ENCODE measurements at regions not wholly inside any gene's neighbourhood (a gene's known extent, or its start where the extent isn't known, plus 50 kb on each side); places are given as distances from the start of the nearest gene placed in this dataset.

GRCh38 chr2:42849311-42849710, 56.9 kb upstream of the HAAO start:
- DNase-seq: no peak

GRCh38 chr2:42848726-42849290, 56.4 kb upstream of the HAAO start:
- DNase-seq: no peak

- DNase-seq: no peak
Measured at GRCh38 chr2:42848265-42848664, 55.9 kb upstream of the HAAO start.

DNA sequence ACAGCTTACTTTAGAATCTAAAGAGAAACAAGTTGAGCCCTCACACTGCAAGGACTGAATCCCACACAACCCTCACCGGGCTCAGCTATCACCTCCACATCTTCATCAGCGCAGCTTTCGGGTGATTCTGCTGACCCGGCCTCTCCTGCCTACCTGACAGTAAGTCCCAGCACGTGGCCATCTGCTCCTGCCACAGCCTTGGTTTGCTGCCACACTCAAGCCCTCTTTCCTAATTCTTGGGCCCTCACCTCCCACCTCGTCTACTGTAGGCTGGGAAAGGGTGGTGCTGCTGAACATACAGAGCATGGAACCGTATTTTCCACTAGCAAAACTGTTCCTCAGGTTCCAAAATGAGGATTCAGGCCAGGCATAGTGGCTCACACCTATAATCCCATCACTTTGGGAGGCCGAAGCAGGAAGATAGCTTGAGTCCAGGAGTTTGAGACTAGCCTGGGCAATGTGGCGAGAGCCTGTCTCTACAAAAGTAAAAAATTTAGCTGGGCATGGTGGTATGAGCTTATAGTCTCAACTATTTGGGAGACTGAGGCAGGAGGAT, 55.3 kb upstream of the HAAO start:
- DNase-seq: no peak

- no peak for DNase-seq
Measured at GRCh38 chr2:42846932-42847595, 54.7 kb upstream of the HAAO start.

DNA sequence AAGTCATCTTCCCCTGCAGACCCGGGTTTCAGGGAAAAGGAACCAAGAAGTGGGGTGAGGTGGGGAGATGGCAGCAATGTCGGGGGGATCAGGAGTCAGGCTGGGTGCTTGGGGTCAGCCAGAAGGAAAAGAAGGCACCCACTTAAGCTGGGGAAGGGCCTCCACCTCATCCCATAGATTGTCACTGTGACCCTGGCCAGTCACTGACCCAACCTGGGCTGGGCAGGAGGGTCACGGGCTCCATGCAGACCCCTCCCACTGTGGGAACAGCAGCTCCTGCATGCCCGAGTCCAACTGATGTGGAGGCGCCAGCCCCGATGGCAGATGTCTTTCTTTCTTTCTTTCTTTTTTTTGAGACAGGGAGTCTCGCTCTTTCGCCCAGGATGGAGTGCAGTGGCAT, 53.6 kb upstream of the HAAO start:
- DNase-seq: no peak

GRCh38 chr2:42844901-42845821, 52.8 kb upstream of the HAAO start:
- no peak for DNase-seq

GRCh38 chr2:42844366-42844765, 52.0 kb upstream of the HAAO start:
- no peak for DNase-seq

GRCh38 chr2:42843611-42844010, 51.2 kb upstream of the HAAO start:
- DNase-seq: no peak

- DNase-seq: no peak
Measured at GRCh38 chr2:42843131-42843530, 50.7 kb upstream of the HAAO start.

GRCh38 chr2:42842466-42842865, 50.1 kb upstream of the HAAO start:
- DNase-seq: no peak
